HepG2 (cell line): ENCODE measurements at regions not wholly inside any gene's neighbourhood (a gene's known extent, or its start where the extent isn't known, plus 50 kb on each side); places are given as distances from the start of the nearest gene placed in this dataset.

Experiments used
- GATAD2A ChIP-seq: IDR thresholded peaks from 2 replicates; pipeline ENCODE4 v1.6.1; 2016
- GPBP1L1 ChIP-seq: sonication (generic); formaldehyde crosslinking; IDR thresholded peaks from 2 replicates; pipeline ENCODE4 v1.5.0; 2020; ENCODE audit warnings: mild to moderate bottlenecking, missing genetic modification reagents
- small RNA-seq, 3 experiments: library from RNA; depleted of rRNA; stranded (forward); fragments of <200 nt; gene quantifications; one replicate each; pipeline ENCODE3, GENCODE V24; 2012; ENCODE audit warnings: low read depth in 2 of 3, low replicate concordance in 1 of 3; ENCODE audit not compliant: insufficient read length in 3 of 3, insufficient read depth in 2 of 3

- no peak for TF ChIP-seq GATAD2A
- no peak for TF ChIP-seq GPBP1L1 (CRISPR knock-in tag)
Measured at GRCh38 chrX:53738370-53738906, 51.9 kb upstream of the HUWE1 start (continued).

Small RNAs in the stretch of these regions (small RNA-seq; reads per million reads assigned to genes)
- gene BX323845.1 (0 reads per million in 3 experiments), gene BX323845.2 (0 reads per million in 3 experiments)
